IMR-90 (cell line): ENCODE measurements at regions not wholly inside any gene's neighbourhood (a gene's known extent, or its start where the extent isn't known, plus 50 kb on each side); places are given as distances from the start of the nearest gene placed in this dataset.

Experiments
- ATAC-seq: fragments of 200-7000 bp; cut with Tn5 transposase; 2 replicates; pipeline ENCODE4 v1.9.1; 2020; ENCODE audit warnings: low read depth, mild to moderate bottlenecking, moderate library complexity
- BruUV-seq: library from RNA; stranded (reverse); fragments of 400-500 nt; replicated peaks from 2 replicates; lab custom pipeline; 2021; lab: Mats Ljungman, UMichigan
- CTCF ChIA-PET: fragments of 300-600 bp; formaldehyde crosslinking; extraction: SDS; loops from one replicate; lab custom pipeline; 2021; ENCODE audit warnings: antibody characterized with exemption; lab: Yijun Ruan, JAX
- POLR2A ChIA-PET: fragments of 300-600 bp; sonication (Branson Sonifier 250); formaldehyde crosslinking; loops from one replicate; lab custom pipeline; 2022; ENCODE audit warnings: antibody characterized with exemption; ENCODE audit not compliant: unreplicated experiment; lab: Charles Lee
- DNase-seq: peaks from one replicate; pipeline ENCODE4 v3.0.0; 2013
- H2AFZ ChIP-seq: replicated peaks from 2 replicates; pipeline ENCODE3; 2013; ENCODE audit warnings: low read length, mild to moderate bottlenecking; ENCODE audit not compliant: poor library complexity
- H2AK5ac ChIP-seq: 2 replicates; pipeline ENCODE4 v1.6.1; 2013; ENCODE audit warnings: low read depth, low read length, inconsistent platforms
- H2AK9ac ChIP-seq: replicated peaks from 2 replicates; pipeline ENCODE3; 2013; ENCODE audit warnings: mild to moderate bottlenecking, low read depth, low read length, moderate library complexity; ENCODE audit not compliant: poor library complexity
- H2BK120ac ChIP-seq: 2 replicates; pipeline ENCODE4 v1.6.1; 2013; ENCODE audit warnings: low read depth, low read length, inconsistent platforms
- H2BK15ac ChIP-seq: 3 replicates; pipeline ENCODE4 v1.6.1; 2013; ENCODE audit warnings: low read depth, low read length, inconsistent platforms
- H2BK20ac ChIP-seq: 2 replicates; pipeline ENCODE4 v1.6.1; 2013; ENCODE audit warnings: low read depth, mild to moderate bottlenecking, inconsistent platforms, low read length, moderate library complexity
- H2BK5ac ChIP-seq: 2 replicates; pipeline ENCODE4 v1.6.1; 2013; ENCODE audit warnings: mild to moderate bottlenecking, low read depth, low read length, inconsistent platforms; ENCODE audit not compliant: poor library complexity, severe bottlenecking
- H3K14ac ChIP-seq: replicated peaks from 2 replicates; pipeline ENCODE4 v1.6.1; 2013; ENCODE audit warnings: low read depth, low read length, inconsistent platforms
- H3K18ac ChIP-seq: 2 replicates; pipeline ENCODE4 v1.6.1; 2013; ENCODE audit warnings: low read depth, low read length, control low read depth
- H3K23ac ChIP-seq: 2 replicates; pipeline ENCODE4 v1.6.1; 2013; ENCODE audit warnings: low read depth, low read length, inconsistent platforms
- H3K27ac ChIP-seq: 2 replicates; pipeline ENCODE4 v1.5.1; 2013; ENCODE audit warnings: mild to moderate bottlenecking, control low read depth, low read length; ENCODE audit not compliant: insufficient read depth
- H3K27me3 ChIP-seq: 2 replicates; pipeline ENCODE4 v1.6.1; 2013; ENCODE audit warnings: low read length; ENCODE audit not compliant: control insufficient read depth, insufficient read depth
- H3K36me3 ChIP-seq: 2 replicates; pipeline ENCODE4 v1.6.1; 2013; ENCODE audit warnings: low read length, mixed read lengths; ENCODE audit not compliant: control insufficient read depth, insufficient read depth
- H3K4ac ChIP-seq: 2 replicates; pipeline ENCODE4 v1.6.1; 2013; ENCODE audit warnings: low read depth, low read length, inconsistent platforms
- H3K4me1 ChIP-seq: 2 replicates; pipeline ENCODE4 v1.6.1; 2013; ENCODE audit warnings: low read length, mixed read lengths; ENCODE audit not compliant: control insufficient read depth, insufficient read depth
- H3K4me2 ChIP-seq: 2 replicates; pipeline ENCODE4 v1.6.1; 2013; ENCODE audit warnings: low read depth, mild to moderate bottlenecking, control low read depth, low read length, moderate library complexity
- H3K4me3 ChIP-seq: 2 replicates; pipeline ENCODE4 v1.5.1; 2013; ENCODE audit warnings: low read depth, mild to moderate bottlenecking, control low read depth, low read length, moderate library complexity; ENCODE audit not compliant: insufficient read depth
- H3K56ac ChIP-seq: 2 replicates; pipeline ENCODE4 v1.6.1; 2013; ENCODE audit warnings: low read length, inconsistent platforms; ENCODE audit not compliant: insufficient read depth; ENCODE audit errors: extremely low read depth
- H3K79me1 ChIP-seq, 2 experiments: 2 replicates each; pipeline ENCODE4 v1.6.1; 2013; ENCODE audit warnings: low read length in 2 of 2, inconsistent platforms in 1 of 2, low read depth in 1 of 2
- H3K9ac ChIP-seq: 2 replicates; pipeline ENCODE4 v1.6.1; 2013; ENCODE audit warnings: low read depth, low read length, control low read depth
- H3K9me1 ChIP-seq: 2 replicates; pipeline ENCODE4 v1.6.1; 2013; ENCODE audit warnings: low read length, inconsistent platforms; ENCODE audit not compliant: insufficient read depth
- H3K9me3 ChIP-seq: 2 replicates; pipeline ENCODE4 v1.6.1; 2013; ENCODE audit warnings: low read length; ENCODE audit not compliant: control insufficient read depth, insufficient read depth
- H4K20me1 ChIP-seq: 2 replicates; pipeline ENCODE4 v1.6.1; 2013; ENCODE audit warnings: low read length, inconsistent platforms; ENCODE audit not compliant: insufficient read depth
- H4K5ac ChIP-seq: 2 replicates; pipeline ENCODE4 v1.6.1; 2013; ENCODE audit warnings: mild to moderate bottlenecking, low read depth, low read length, control low read depth
- H4K8ac ChIP-seq, 2 experiments: 2 replicates each; pipeline ENCODE4 v1.6.1; 2013; ENCODE audit warnings: low read depth in 2 of 2, low read length in 2 of 2, control low read depth in 1 of 2, inconsistent platforms in 1 of 2
- H4K91ac ChIP-seq: 2 replicates; pipeline ENCODE4 v1.6.1; 2013; ENCODE audit warnings: low read depth, low read length, inconsistent platforms; ENCODE audit not compliant: insufficient read depth
- FOS ChIP-seq: fragments of 150-350 bp; IDR thresholded peaks from 2 replicates; pipeline ENCODE4 v1.6.1; 2016; ENCODE audit warnings: low read depth, low read length
- MAFK ChIP-seq: IDR thresholded peaks from 2 replicates; pipeline ENCODE4 v1.6.1; 2012; ENCODE audit warnings: low read depth, low read length, improper control_type of control experiment
- RCOR1 ChIP-seq: IDR thresholded peaks from 2 replicates; pipeline ENCODE4 v1.6.1; 2012; ENCODE audit warnings: mild to moderate bottlenecking, low read length, improper control_type of control experiment; ENCODE audit not compliant: insufficient replicate concordance
- WGBS, 2 experiments: methylation state at CpG; one replicate each; pipeline versions ENCODE4 v1.1.5 to v1.1.7; 2013; ENCODE audit warnings: missing lambda C conversion rate in 2 of 2; ENCODE audit not compliant: insufficient read length in 1 of 2; ENCODE audit errors: extremely low coverage in 2 of 2; 5-methylcytosine and 5-hydroxymethylcytosine counted together
- dilution Hi-C: fragments of 300-500 bp; cut with HindIII; formaldehyde crosslinking; loops from one replicate; pipeline ENCODE4 v1.14.3; 2018; ENCODE audit warnings: low sequenced_read_pairs; ENCODE audit not compliant: unreplicated experiment
- in situ Hi-C: fragments of 300-500 bp; cut with MboI; formaldehyde crosslinking; loops from 3 replicates; pipeline ENCODE4 v1.14.3; 2019; ENCODE audit warnings: low sequenced_read_pairs, inconsistent platforms, mixed read lengths
- intact Hi-C: fragments of 100-400 bp; cut with micrococcal nuclease; formaldehyde crosslinking; loops from 2 replicates; pipeline ENCODE4 v1.10.0; 2022
- TF ChIP-seq, protein P1 (sequence below): fragments of 150-350 bp; IDR thresholded peaks from 2 replicates; pipeline ENCODE4 v1.6.1; 2017; ENCODE audit warnings: mild to moderate bottlenecking, antibody characterized with exemption, low read length, low read depth
- TF ChIP-seq, protein P2 (sequence below): fragments of 150-350 bp; IDR thresholded peaks from 2 replicates; pipeline ENCODE4 v1.6.1; 2016; ENCODE audit warnings: low read depth, mild to moderate bottlenecking, low read length, moderate library complexity, borderline replicate concordance

DNA sequence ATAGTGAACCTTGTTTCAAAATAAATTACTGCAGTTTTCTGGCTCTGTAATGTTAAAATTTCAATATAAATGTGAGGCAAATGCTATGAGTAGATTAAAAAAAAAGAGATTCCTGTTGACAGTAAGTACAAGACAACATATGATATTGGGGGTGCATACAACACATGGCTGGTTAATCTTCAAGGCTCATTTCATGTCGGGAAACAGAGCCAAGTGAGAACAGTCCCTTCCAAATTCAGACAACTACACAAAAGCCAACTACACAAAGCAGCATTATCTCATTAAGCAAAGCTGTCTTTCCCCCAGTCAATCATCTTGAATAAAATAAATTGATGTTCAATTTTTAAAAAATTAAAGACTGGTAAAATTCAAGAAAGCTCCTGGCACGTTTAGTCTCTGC, 549.2 kb downstream of the CCDC85A start:
- intact Hi-C loops (no loop called here), in situ Hi-C loops (loop anchor here (25.0 kb wide), 1 partner anchor 546 kb away; the partner anchor contains the start of gene CCDC85A), dilution Hi-C loops (no loop called here)
- Histone ChIP-seq H2BK15ac (no peak overlapping the region), H3K4me2 (no peak overlapping the region), H4K20me1 (no peaks in the 10 kb centered on the region), H4K5ac (no peak overlapping the region), H2BK20ac (no peak overlapping the region), H3K56ac (no peak overlapping the region), H3K27ac (no peak overlapping the region), H3K18ac (no peak overlapping the region), H3K4me1 (no peaks in the 10 kb centered on the region), H4K8ac (no peak overlapping the region), H2BK120ac (no peak overlapping the region), H2BK5ac (no peak overlapping the region), H3K9me1 (no peaks in the 10 kb centered on the region), H3K79me1 (no peaks in the 10 kb centered on the region), H3K4me3 (no peak overlapping the region), H3K9me3 (peaks cover 2% of the 10 kb centered on the region; the same call in 1 of the 2 replicates), H4K91ac (no peak overlapping the region), H3K23ac (no peak overlapping the region), H2AFZ (no peak overlapping the region), H2AK9ac (no peak overlapping the region), H3K27me3 (no peaks in the 10 kb centered on the region), H3K36me3 (no peaks in the 10 kb centered on the region), H3K14ac (no peak overlapping the region), H3K4ac (no peak overlapping the region), H2AK5ac (no peak overlapping the region), H3K9ac (no peak overlapping the region)
- CTCF ChIA-PET, result no interaction called here
- ATAC-seq (no peak), DNase-seq (no peak)
- POLR2A ChIA-PET, result no interaction called here
- TF ChIP-seq, protein P1, sequence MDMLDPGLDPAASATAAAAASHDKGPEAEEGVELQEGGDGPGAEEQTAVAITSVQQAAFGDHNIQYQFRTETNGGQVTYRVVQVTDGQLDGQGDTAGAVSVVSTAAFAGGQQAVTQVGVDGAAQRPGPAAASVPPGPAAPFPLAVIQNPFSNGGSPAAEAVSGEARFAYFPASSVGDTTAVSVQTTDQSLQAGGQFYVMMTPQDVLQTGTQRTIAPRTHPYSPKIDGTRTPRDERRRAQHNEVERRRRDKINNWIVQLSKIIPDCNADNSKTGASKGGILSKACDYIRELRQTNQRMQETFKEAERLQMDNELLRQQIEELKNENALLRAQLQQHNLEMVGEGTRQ, result no peak
- TF ChIP-seq FOS (no peak), RCOR1 (no peak), MAFK (no peak)
- TF ChIP-seq, protein P2, sequence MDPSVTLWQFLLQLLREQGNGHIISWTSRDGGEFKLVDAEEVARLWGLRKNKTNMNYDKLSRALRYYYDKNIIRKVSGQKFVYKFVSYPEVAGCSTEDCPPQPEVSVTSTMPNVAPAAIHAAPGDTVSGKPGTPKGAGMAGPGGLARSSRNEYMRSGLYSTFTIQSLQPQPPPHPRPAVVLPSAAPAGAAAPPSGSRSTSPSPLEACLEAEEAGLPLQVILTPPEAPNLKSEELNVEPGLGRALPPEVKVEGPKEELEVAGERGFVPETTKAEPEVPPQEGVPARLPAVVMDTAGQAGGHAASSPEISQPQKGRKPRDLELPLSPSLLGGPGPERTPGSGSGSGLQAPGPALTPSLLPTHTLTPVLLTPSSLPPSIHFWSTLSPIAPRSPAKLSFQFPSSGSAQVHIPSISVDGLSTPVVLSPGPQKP, result no peak
- BruUV-seq, result no TSS peak
- WGBS, 2 experiments, result no CpG with 5 or more reads among the region's 2 CpGs
